ENCODE measurements at regions not wholly inside any gene's neighbourhood (a gene's known extent, or its start where the extent isn't known, plus 50 kb on each side); places are given as distances from the start of the nearest gene placed in this dataset.

GRCh38 chr11:80827781-80828180 is 1387.0 kb upstream of the TENM4 start:
- H3K4me1 Mint-ChIP-seq (ENCODE audit: low read depth) = no peaks in the 10 kb centered on the region
- no peaks in the 10 kb centered on the region for H3K36me3 Mint-ChIP-seq (ENCODE audit: low read depth)
- no peak overlapping the region for H3K27ac Mint-ChIP-seq
- peaks cover 6% of the 10 kb centered on the region for H3K9me3 Mint-ChIP-seq (ENCODE audit: insufficient read depth)
- ATAC-seq = no peak
- DNase-seq = no peak
- H3K27me3 Mint-ChIP-seq (ENCODE audit: low read depth) = no peaks in the 10 kb centered on the region
- no peak overlapping the region for H3K4me3 Mint-ChIP-seq
- ChIA-PET CTCF (no interaction called here), POLR2A (no interaction called here)

- ATAC-seq (no peak), DNase-seq (no peak)
- Mint-ChIP-seq H3K9me3 (ENCODE audit: insufficient read depth) (peaks cover 6% of the 10 kb centered on the region), H3K4me1 (ENCODE audit: low read depth) (no peaks in the 10 kb centered on the region), H3K36me3 (ENCODE audit: low read depth) (no peaks in the 10 kb centered on the region), H3K27ac (no peak overlapping the region), H3K27me3 (ENCODE audit: low read depth) (no peaks in the 10 kb centered on the region), H3K4me3 (no peak overlapping the region)
- CTCF ChIA-PET = no interaction called here
- POLR2A ChIA-PET = no interaction called here
Observed at GRCh38 chr11:80826808-80827207, 1386.0 kb upstream of the TENM4 start.

GRCh38 chr11:80822308-80822707 is 1381.5 kb upstream of the TENM4 start:
- no peaks in the 10 kb centered on the region for H3K36me3 Mint-ChIP-seq (ENCODE audit: low read depth)
- no peaks in the 10 kb centered on the region for H3K27me3 Mint-ChIP-seq (ENCODE audit: low read depth)
- no peaks in the 10 kb centered on the region for H3K9me3 Mint-ChIP-seq (ENCODE audit: insufficient read depth)
- no peak overlapping the region for H3K4me3 Mint-ChIP-seq
- POLR2A ChIA-PET = no interaction called here
- H3K4me1 Mint-ChIP-seq (ENCODE audit: low read depth) = no peaks in the 10 kb centered on the region
- DNase-seq (no peak), ATAC-seq (no peak)
- CTCF ChIA-PET = no interaction called here
- no peak overlapping the region for H3K27ac Mint-ChIP-seq

DNA sequence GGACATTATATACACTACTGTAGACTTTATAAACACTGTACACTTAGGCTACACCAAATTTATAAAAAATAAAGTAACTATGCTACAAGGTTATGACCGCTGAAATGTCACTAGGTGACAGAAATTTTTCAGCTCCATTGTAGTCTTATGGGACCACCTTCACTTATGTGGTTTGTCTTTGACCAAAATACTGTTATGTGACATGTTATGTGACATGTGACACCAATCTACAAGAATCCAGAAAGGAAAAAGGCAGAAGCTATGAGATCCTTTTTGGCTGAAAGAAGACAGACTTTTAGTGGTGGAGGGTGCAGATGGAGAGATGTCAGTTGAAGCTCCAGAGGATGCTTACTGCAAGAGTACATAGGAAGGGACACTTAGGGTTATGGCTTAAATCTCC is 1378.4 kb upstream of the TENM4 start:
- no peak overlapping the region for H3K4me3 Mint-ChIP-seq
- H3K27me3 Mint-ChIP-seq (ENCODE audit: low read depth) = no peaks in the 10 kb centered on the region
- CTCF ChIA-PET = no interaction called here
- H3K36me3 Mint-ChIP-seq (ENCODE audit: low read depth) = no peaks in the 10 kb centered on the region
- no peak for ATAC-seq
- H3K27ac Mint-ChIP-seq = no peak overlapping the region
- H3K9me3 Mint-ChIP-seq (ENCODE audit: insufficient read depth) = no peaks in the 10 kb centered on the region
- H3K4me1 Mint-ChIP-seq (ENCODE audit: low read depth) = no peaks in the 10 kb centered on the region
- no peak for DNase-seq
- POLR2A ChIA-PET = no interaction called here

DNA sequence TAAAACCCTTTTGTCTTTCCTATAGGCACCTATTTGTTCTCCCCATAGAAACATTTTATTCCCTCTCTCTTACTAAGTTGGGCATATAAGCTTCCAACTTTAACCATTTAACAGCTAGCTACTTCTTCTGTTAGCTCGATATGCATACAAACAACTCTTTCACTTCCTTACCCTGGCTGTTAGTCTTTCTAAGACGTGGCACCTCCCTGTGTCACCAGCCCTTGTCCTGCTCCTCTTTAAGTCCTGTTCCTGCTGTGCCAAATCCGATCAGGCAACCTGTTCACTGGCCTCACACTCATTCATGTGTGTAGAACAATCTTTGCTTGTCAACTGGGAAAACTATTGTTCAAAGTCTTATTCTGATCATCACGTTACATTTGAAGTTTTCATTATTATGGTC is 1376.1 kb upstream of the TENM4 start:
- ChIA-PET POLR2A (no interaction called here), CTCF (no interaction called here)
- Mint-ChIP-seq H3K9me3 (ENCODE audit: insufficient read depth) (peaks cover 8% of the 10 kb centered on the region), H3K4me1 (ENCODE audit: low read depth) (no peaks in the 10 kb centered on the region), H3K36me3 (ENCODE audit: low read depth) (no peaks in the 10 kb centered on the region), H3K4me3 (no peak overlapping the region), H3K27ac (no peak overlapping the region), H3K27me3 (ENCODE audit: low read depth) (no peaks in the 10 kb centered on the region)
- DNase-seq (no peak), ATAC-seq (no peak)

- Mint-ChIP-seq H3K4me1 (ENCODE audit: low read depth) (no peaks in the 10 kb centered on the region), H3K9me3 (ENCODE audit: insufficient read depth) (peaks cover 8% of the 10 kb centered on the region), H3K36me3 (ENCODE audit: low read depth) (no peaks in the 10 kb centered on the region), H3K4me3 (no peak overlapping the region), H3K27ac (no peak overlapping the region), H3K27me3 (ENCODE audit: low read depth) (no peaks in the 10 kb centered on the region)
- POLR2A ChIA-PET = no interaction called here
- DNase-seq (no peak), ATAC-seq (no peak)
- CTCF ChIA-PET = no interaction called here
Observed at GRCh38 chr11:80816454-80816847, 1375.6 kb upstream of the TENM4 start.

DNA sequence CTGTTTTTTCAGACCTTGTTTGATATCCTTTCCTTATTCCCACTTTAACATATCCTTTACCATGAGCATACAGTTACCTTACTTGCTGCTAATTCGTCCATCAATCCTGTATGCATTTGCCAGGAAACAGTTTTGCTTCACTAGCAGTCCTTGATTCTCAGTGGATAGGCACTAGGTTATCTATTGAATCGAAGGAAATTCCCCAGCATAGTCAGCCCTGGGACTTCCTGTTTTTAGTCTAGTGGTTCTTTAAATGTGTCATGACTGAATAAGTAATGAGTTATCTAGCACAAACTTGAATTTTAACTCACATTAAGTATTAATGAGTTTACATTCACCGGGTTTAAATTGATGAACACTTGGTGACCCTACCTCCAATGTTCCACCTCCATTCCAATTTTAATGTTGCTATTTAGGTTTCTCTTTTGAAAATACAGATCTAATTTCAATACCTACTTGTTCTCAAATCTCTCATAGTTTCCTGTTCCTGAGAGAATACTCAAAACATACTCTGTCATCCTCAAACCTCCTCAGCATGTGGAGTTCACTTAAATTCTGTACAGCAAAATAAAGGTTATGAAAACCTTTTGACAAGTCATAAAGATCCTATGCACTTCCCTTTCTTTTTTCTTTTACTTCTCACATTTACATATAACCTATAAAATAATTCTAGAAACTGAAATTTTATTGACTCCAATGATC is 1375.1 kb upstream of the TENM4 start:
- ChIA-PET POLR2A (no interaction called here), CTCF (no interaction called here)
- H3K4me1 Mint-ChIP-seq (ENCODE audit: low read depth) = no peaks in the 10 kb centered on the region
- DNase-seq = no peak
- no peaks in the 10 kb centered on the region for H3K27me3 Mint-ChIP-seq (ENCODE audit: low read depth)
- no peak overlapping the region for H3K27ac Mint-ChIP-seq
- ATAC-seq = no peak
- no peaks in the 10 kb centered on the region for H3K36me3 Mint-ChIP-seq (ENCODE audit: low read depth)
- peaks cover 8% of the 10 kb centered on the region for H3K9me3 Mint-ChIP-seq (ENCODE audit: insufficient read depth)
- H3K4me3 Mint-ChIP-seq = no peak overlapping the region

DNA sequence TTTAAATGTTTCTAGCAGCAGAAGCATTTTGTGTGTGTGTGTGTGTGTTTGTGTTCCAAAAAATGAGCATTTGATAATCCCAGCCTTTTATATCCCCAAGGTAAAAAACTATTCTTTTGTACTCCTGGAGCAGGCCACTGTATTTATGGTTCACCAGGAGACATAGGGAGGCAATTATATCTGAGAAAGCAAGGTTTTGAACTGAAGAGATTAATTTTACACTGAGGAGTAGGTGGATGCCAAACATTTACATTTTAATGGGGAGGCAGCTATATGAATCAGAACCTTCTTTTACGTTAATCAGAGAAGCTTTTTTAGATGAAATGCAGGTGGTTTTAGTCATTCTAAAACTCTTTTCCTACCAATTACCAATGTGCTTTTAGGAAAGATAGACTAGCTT is 1374.0 kb upstream of the TENM4 start:
- no peak overlapping the region for H3K27ac Mint-ChIP-seq

DNA sequence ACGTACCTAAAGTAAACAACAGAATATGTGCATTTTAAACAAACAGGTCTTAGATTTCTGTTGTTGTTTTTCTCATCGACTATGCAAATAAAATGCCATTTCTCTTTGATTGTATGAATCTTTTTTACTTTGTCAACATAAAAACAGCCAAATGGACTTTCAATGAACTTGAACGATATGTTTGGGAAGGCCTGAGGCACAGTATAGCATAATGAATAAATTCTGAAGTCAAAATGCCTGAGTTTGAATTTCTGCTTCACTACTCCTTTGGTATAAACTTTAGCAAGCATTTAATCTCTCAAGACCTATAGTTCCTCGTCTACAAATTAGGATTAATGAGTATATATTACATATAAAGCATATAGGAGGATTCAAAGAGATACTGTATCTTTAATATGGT is 1369.9 kb upstream of the TENM4 start:
- CTCF ChIA-PET = no interaction called here
- POLR2A ChIA-PET = no interaction called here
- Mint-ChIP-seq H3K4me3 (no peak overlapping the region), H3K36me3 (ENCODE audit: low read depth) (no peaks in the 10 kb centered on the region), H3K4me1 (ENCODE audit: low read depth) (no peaks in the 10 kb centered on the region), H3K27me3 (ENCODE audit: low read depth) (no peaks in the 10 kb centered on the region), H3K9me3 (ENCODE audit: insufficient read depth) (peaks cover 8% of the 10 kb centered on the region), H3K27ac (no peak overlapping the region)
- DNase-seq (no peak), ATAC-seq (no peak)

More for the DNA sequence above, 1374.0 kb upstream of the TENM4 start:
- Mint-ChIP-seq H3K9me3 (ENCODE audit: insufficient read depth) (peaks cover 8% of the 10 kb centered on the region), H3K4me1 (ENCODE audit: low read depth) (no peaks in the 10 kb centered on the region), H3K4me3 (no peak overlapping the region), H3K36me3 (ENCODE audit: low read depth) (no peaks in the 10 kb centered on the region), H3K27me3 (ENCODE audit: low read depth) (no peaks in the 10 kb centered on the region)
- ChIA-PET POLR2A (no interaction called here), CTCF (no interaction called here)
- DNase-seq (no peak), ATAC-seq (no peak)

- CTCF ChIA-PET = no interaction called here
- no peak overlapping the region for H3K27ac Mint-ChIP-seq
- ATAC-seq = no peak
Observed at GRCh38 chr11:80798174-80798573, 1357.3 kb upstream of the TENM4 start.

DNA sequence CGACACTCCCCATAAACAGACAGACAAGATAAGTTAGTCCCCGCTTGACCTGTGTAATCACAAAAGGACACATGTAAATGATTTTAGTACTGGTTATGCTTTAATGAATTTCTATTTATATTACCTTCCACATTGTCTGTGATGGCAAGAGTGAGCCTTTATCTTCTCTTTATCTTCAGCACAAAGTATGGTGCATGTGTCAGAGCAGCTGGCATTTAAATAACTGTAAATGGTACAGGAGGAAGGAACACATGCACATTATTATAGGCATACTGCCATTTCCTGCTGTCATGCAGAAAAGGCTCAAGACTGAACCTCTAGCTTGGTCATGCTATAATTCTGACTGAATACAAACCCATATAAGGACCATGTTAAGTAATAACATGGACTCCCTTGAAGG is 1342.7 kb upstream of the TENM4 start:
- POLR2A ChIA-PET = no interaction called here
- ATAC-seq (no peak), DNase-seq (no peak)
- Mint-ChIP-seq H3K4me3 (no peak overlapping the region), H3K4me1 (ENCODE audit: low read depth) (no peaks in the 10 kb centered on the region), H3K36me3 (ENCODE audit: low read depth) (no peaks in the 10 kb centered on the region), H3K9me3 (ENCODE audit: insufficient read depth) (peaks cover 17% of the 10 kb centered on the region), H3K27me3 (ENCODE audit: low read depth) (no peaks in the 10 kb centered on the region), H3K27ac (no peak overlapping the region)
- CTCF ChIA-PET = no interaction called here

More at GRCh38 chr11:80798174-80798573, 1357.3 kb upstream of the TENM4 start:
- POLR2A ChIA-PET = no interaction called here
- Mint-ChIP-seq H3K36me3 (ENCODE audit: low read depth) (no peaks in the 10 kb centered on the region), H3K4me3 (no peak overlapping the region), H3K27me3 (ENCODE audit: low read depth) (no peaks in the 10 kb centered on the region), H3K9me3 (ENCODE audit: insufficient read depth) (peaks cover 12% of the 10 kb centered on the region), H3K4me1 (ENCODE audit: low read depth) (no peaks in the 10 kb centered on the region)
- no peak for DNase-seq

- Mint-ChIP-seq H3K27ac (no peak overlapping the region), H3K36me3 (ENCODE audit: low read depth) (no peaks in the 10 kb centered on the region), H3K27me3 (ENCODE audit: low read depth) (no peaks in the 10 kb centered on the region), H3K9me3 (ENCODE audit: insufficient read depth) (peaks cover 12% of the 10 kb centered on the region), H3K4me3 (no peak overlapping the region), H3K4me1 (ENCODE audit: low read depth) (no peaks in the 10 kb centered on the region)
- ChIA-PET POLR2A (no interaction called here), CTCF (no interaction called here)
- DNase-seq (no peak), ATAC-seq (no peak)
Observed at GRCh38 chr11:80782135-80782885, 1341.5 kb upstream of the TENM4 start.
